GM21381 (cell line): ENCODE measurements at regions not wholly inside any gene's neighbourhood (a gene's known extent, or its start where the extent isn't known, plus 50 kb on each side); places are given as distances from the start of the nearest gene placed in this dataset.
"Not testable (repeated sequence)": the region's sequence is repeated elsewhere in the genome, so short reads cannot be mapped to it uniquely, and the experiment has no call there.

Experiments used
- ATAC-seq: cut with Tn5 transposase; IDR thresholded peaks from one replicate; pipeline ENCODE4 v1.9.1; 2021; ENCODE audit warnings: mild to moderate bottlenecking, moderate library complexity; ENCODE audit not compliant: unreplicated experiment

DNA sequence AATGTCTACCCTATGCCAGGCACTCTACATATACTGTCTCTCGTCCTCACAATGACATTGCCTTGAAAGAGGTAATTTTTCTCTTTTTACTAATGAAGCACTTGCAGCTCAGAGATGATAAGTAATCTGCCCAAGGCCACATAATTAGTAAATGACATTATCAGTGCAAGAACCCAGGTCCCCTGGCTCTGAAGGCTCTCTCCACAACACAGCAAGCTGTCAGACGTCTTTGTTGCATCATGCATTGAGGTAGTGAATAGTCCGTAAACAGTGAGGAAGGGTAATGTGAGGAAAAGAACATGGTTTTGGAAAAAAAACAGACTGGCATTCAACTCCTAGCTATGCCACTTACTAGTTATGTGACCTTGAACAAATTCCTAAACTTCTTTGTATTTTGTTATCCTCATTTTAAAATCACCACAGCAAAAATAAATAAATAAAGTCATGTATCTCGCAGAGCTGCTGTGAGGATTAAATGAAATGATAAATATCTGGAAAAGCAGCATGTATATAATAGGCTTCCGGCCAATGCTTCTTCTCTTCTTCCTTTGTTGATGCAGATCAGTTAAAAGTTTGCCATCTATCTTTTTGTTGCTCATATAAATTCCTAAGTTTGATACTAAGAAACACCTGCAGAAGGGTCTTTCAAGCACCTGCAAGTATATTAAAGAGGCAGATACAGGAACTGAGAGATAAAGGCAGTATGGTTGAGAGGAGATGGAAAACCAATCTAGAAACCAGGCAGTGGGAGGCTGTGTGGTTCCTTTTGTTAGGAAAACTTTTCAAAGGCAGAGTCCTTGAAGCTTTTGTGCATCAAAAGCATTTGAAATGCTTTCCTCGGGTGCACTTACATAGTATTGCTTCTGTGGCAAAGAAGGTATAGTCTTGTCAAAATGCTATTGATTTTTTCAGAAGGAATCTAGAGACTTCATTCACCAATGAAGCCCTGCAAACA, 82.8 kb downstream of the BTG1 start:
- no peak for ATAC-seq

DNA sequence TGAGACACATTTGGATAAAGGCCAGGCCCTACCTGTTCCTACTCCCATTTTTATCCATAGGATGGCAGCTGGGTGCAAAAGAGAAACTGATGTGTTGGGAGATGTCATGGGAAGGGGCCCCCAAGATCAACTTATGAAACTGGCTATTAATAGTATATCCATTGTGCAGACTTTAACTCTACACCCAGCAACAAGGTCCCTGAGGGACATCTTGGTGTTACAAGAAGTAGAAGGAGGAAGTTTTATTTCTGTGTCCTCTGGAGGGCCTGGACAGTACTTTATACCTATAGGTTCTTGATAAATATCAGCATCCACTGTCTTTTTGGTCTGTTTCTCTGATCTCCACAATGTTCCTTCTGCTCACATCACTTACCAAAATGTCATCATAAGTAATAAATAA, 84.6 kb downstream of the BTG1 start:
- ATAC-seq, result no peak

DNA sequence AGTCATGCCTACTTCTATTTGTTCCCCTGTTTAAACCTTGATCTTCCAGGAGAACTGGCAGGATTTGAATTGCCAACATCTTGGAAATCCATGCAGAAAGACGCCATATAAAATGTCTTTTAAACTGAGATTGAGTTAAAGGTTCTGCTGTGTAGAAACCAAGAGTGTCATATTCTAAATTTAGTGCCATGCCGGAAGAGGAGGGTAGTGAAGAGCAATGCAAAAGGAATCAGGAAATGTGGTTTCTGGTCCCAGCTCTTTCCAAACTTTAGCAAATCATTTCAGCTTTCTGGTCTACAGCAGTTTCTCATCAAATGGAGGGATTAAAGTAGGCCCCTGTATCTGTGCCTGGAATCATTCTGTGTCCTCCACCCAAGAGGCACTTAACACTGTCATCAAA, 85.7 kb downstream of the BTG1 start:
- no peak for ATAC-seq

GRCh38 chr12:92058664-92059063, 87.0 kb downstream of the BTG1 start:
- peak; percentile 67 for ATAC-seq

GRCh38 chr12:92056756-92057155, 88.9 kb downstream of the BTG1 start:
- not testable (repeated sequence) for ATAC-seq

- no peak for ATAC-seq
Measured at GRCh38 chr12:92056290-92056689, 89.4 kb downstream of the BTG1 start.

GRCh38 chr12:92055877-92056276, 89.8 kb downstream of the BTG1 start:
- ATAC-seq, result no peak

DNA sequence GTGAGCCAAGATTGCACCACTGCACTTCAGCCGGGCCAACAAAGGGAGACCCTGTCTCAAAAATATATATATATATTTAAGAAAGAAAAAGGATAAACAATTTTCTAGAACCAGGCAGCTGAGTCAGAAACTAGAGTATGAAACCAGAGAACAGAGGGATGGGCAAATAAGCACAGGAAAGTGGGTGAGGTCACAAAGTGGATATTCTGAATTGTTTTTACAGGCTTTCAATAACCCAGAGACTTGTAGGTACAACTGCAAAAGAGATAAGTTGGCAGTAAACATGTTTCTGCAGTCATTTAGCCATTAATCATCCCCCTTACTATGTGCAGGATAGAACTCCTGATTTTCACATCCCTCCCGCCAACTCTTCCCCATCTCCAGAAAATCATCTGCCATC, 94.2 kb downstream of the BTG1 start:
- ATAC-seq, result no peak

DNA sequence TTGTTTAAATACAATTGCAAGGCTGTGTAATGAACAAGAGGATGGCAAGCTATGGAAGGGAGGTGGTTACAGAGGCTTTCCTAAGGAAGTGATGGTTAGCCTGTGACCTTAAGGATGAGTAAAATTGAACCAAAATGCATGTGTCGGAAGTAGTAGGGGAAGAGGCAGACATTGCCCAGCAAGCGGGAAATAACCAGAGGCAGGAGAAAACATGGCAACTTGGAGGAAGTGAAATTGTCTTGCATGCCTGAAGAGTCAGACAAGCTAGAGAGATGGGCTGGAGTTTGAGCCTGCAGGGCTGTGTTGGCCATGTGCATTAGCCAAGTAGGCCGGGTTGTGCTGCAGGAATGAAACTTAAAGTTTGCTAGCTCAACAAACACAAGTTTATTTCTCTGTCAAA, 96.2 kb downstream of the BTG1 start:
- peak; percentile 69 for ATAC-seq

DNA sequence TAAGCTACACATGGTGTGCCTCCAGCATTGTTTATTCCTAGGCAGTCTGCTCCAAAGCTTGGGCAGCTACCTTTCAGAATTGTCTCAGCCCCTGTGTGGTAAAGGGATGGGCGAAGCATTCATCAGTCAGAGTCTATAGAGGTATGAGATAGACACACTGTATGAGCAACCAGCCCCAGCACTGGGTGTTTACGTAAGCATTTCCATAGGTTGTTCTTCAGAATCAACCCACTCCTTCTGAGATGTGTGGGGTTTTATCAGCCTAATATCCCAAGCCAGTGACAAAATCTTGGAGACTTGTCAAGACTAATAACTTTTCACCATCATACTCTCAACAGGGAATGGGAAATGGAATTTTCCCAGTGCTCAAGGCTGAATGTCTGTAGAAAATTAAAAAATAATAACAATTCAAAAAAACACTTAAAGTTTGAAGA, 98.2 kb downstream of the BTG1 start:
- ATAC-seq, result no peak

- ATAC-seq, result no peak
Measured at GRCh38 chr12:92046557-92047392, 98.9 kb downstream of the BTG1 start.

DNA sequence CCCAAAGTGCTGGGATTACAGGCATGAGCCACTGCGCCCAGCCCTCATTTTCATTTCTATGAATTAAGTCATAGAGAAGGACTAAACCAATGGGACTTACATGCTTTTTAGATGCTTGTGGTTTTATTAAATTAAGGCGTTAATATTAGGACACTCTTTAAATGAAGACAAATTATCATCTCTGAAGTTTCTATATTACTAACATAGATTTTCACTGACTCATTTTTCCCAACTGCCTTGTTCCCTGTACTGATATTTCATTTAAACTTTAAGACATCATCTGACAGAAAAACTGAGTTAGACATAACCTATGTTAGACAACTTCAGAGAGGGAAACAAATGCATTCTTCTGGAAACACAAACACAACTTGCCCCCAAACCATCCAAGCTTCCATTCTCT, 99.8 kb downstream of the BTG1 start:
- ATAC-seq, result no peak

GRCh38 chr12:92044435-92044834, 101.2 kb downstream of the BTG1 start:
- no peak for ATAC-seq

DNA sequence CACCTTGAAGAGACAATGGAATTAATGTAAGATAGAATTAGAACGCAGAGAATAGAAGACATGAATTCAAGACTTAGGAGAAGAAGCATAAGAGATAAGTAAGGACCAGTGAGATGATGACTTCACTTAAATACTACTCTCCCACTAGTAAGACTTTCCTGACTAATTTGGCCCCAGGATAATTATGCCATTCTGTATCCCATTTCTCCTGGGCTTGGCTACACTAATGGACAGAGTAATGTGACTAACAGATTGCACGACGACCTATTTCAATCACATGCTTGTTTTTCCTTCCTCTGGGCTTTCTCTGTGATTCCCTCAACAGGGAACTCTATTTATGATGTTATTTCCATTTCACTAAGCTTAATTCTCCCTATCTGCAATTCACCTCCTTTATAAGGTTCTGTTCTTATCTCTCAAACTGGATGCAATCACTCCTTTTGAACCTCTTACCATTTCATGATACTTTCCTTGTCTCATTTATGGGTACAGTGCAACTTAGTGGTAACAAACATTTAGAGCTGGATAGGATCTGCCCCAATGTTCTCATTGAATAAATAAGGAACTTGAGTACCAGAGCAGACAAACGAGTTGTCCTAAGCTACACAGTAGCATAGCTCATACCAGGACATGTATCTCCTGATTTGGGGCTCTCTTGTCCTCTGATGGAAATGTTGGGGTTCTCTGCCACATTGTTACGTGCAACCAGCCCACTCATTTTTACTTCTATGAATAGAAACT, 102.7 kb downstream of the BTG1 start:
- ATAC-seq, result no peak

DNA sequence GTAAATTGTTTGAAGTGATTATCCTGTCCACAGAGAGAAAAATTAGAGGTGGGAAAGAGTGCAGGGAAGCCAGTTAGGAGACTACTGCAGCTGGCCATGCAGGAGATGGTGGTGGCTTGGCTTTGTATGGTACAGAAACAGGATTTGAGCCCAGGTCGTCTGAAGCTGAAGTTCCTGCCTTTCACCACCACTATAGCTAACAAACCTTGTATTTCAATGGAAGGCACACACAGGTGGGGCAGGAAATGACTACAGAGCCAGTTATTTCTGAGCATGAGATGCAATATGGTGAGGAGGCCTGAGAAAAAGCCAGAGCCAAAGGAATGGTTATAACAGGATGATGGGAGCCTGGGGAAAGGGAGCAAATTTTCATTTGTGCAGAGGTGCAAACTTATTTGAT, 103.9 kb downstream of the BTG1 start:
- ATAC-seq, result no peak

DNA sequence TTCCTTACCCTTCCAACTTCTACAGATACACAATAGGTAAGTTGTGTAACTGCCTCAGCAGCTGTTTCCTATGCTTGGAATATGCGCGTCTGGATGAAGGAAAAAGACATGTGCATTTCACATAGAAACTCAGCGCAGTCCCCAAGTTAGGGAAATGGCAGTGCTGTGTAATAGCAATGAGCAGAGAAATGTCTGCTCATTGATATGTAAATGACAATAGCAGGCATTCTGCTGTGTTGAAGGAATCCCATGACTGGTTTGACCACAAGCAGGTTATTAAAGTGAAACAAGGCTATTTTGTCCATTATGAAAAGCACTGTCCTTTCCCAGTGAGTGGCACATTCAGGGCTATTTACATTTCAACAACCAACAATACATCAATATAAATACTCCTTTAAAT, 106.6 kb downstream of the BTG1 start:
- ATAC-seq, result no peak

GRCh38 chr12:92038476-92038875, 107.2 kb downstream of the BTG1 start:
- no peak for ATAC-seq

- ATAC-seq, result no peak
Measured at GRCh38 chr12:92036771-92037453, 108.7 kb downstream of the BTG1 start.

DNA sequence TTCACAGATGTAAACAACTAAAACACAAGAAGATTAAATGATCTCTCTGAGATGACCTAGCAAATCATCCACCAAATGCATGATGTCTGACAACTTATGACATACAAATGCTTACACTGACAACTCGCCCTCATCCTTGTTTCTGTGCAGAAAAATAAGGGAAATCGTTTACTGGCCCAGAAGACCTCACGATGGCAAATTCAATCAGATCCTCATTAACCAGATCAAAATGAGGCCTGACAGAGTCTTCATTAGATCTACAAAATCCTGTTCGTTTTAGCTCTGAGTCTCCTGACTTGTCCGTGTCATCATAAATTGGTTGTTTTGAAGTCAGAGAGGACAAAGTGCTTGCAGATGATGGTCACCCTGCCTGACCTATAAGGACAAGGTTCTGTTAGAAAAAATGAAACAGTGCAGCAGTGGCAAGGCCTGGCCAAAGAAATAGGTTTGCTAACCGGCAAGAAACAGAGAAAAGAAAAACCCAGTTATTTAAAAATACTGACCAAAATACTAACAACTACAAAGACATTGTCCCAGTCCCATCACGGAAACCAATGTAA, 109.5 kb downstream of the BTG1 start:
- ATAC-seq, result no peak

DNA sequence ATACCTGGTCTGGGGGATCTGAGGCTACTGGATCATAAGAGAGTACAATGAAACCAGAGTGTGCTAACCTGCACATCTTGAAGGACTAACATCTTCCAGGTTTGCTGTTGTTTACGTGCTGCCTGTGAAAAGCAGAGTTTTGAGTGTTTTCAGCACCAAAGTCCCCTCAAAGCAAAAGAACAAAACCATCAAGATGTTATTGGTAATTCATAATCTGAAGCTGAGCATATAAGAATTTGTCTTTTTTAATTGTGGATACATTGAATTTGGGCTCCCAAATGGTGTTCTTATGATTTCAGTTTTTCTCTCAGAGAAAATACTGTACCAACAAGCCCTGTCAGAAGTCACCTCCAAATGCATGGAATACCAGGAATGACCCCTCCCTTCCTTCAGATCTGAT, 110.2 kb downstream of the BTG1 start:
- no peak for ATAC-seq
